Endothelial cell (in vitro differentiated cells): ENCODE measurements at regions not wholly inside any gene's neighbourhood (a gene's known extent, or its start where the extent isn't known, plus 50 kb on each side); places are given as distances from the start of the nearest gene placed in this dataset.

Experiments used
- DNase-seq: peaks from one replicate; pipeline ENCODE4 v3.0.0; 2021; ENCODE audit warnings: low spot score
- H3K27ac Mint-ChIP-seq: one replicate; pipeline ENCODE4 v1.8.0; 2021; ENCODE audit warnings: mixed read lengths, inconsistent platforms; ENCODE audit not compliant: unreplicated experiment
- H3K27me3 Mint-ChIP-seq: one replicate; pipeline ENCODE4 v1.8.0; 2021; ENCODE audit warnings: mild to moderate bottlenecking, moderate library complexity, mixed read lengths, inconsistent platforms; ENCODE audit not compliant: unreplicated experiment
- H3K36me3 Mint-ChIP-seq: one replicate; pipeline ENCODE4 v1.8.0; 2021; ENCODE audit warnings: mild to moderate bottlenecking, low read depth, mixed read lengths, inconsistent platforms; ENCODE audit not compliant: unreplicated experiment
- H3K4me1 Mint-ChIP-seq: one replicate; pipeline ENCODE4 v1.8.0; 2021; ENCODE audit warnings: mild to moderate bottlenecking, mixed read lengths, inconsistent platforms; ENCODE audit not compliant: unreplicated experiment
- H3K4me3 Mint-ChIP-seq: one replicate; pipeline ENCODE4 v1.8.0; 2021; ENCODE audit warnings: mild to moderate bottlenecking, mixed read lengths, inconsistent platforms; ENCODE audit not compliant: unreplicated experiment
- H3K9me3 Mint-ChIP-seq: one replicate; pipeline ENCODE4 v1.8.0; 2021; ENCODE audit warnings: mixed read lengths, inconsistent platforms; ENCODE audit not compliant: unreplicated experiment
- CTCF ChIP-seq: fragments of 200-600 bp; sonication (generic); IDR thresholded peaks from one replicate; pipeline ENCODE4 v1.5.0; 2021; ENCODE audit warnings: antibody characterized with exemption; ENCODE audit not compliant: unreplicated experiment

- Mint-ChIP-seq H3K36me3 (no peaks in the 10 kb centered on the region), H3K9me3 (no peaks in the 10 kb centered on the region), H3K4me3 (no peak overlapping the region), H3K27me3 (no peaks in the 10 kb centered on the region), H3K27ac (no peak overlapping the region), H3K4me1 (no peaks in the 10 kb centered on the region)
- TF ChIP-seq CTCF: no peak
- DNase-seq: no peak
Observed at GRCh38 chr7:109376576-109376975, 806.9 kb downstream of the DNAJB9 start.

GRCh38 chr7:109377076-109377884 lies 807.6 kb downstream of the DNAJB9 start:
- H3K36me3 Mint-ChIP-seq: no peaks in the 10 kb centered on the region
- no peaks in the 10 kb centered on the region for H3K27me3 Mint-ChIP-seq
- no peak overlapping the region for H3K4me3 Mint-ChIP-seq
- H3K27ac Mint-ChIP-seq: no peak overlapping the region
- no peak for DNase-seq
- no peaks in the 10 kb centered on the region for H3K4me1 Mint-ChIP-seq
- no peak for TF ChIP-seq CTCF
- no peaks in the 10 kb centered on the region for H3K9me3 Mint-ChIP-seq

DNA sequence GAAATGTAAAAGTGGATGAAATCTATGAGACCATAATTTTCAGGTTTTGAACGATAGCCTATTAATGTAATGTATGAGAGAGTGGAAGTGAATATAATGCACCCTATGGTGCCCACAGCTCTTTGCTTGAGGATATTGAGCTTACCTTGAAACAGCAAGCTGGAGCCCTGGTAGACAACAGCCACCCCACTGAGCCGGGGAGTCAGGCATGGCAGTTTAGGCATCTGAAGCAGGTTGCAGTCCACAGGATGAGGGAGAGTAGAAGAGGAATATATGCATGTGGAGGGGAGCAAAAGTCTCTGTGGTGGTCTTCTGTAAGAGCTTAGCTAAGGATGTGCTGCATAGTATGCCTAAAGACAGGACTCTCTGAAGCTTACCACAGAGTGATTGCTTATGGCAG lies 817.3 kb downstream of the DNAJB9 start:
- no peak overlapping the region for H3K4me3 Mint-ChIP-seq

GRCh38 chr7:109387530-109387929 lies 817.9 kb downstream of the DNAJB9 start:
- no peak for TF ChIP-seq CTCF
- H3K27me3 Mint-ChIP-seq: no peaks in the 10 kb centered on the region
- H3K4me1 Mint-ChIP-seq: no peaks in the 10 kb centered on the region
- H3K27ac Mint-ChIP-seq: no peak overlapping the region
- no peaks in the 10 kb centered on the region for H3K36me3 Mint-ChIP-seq
- DNase-seq: no peak
- H3K4me3 Mint-ChIP-seq: no peak overlapping the region
- no peaks in the 10 kb centered on the region for H3K9me3 Mint-ChIP-seq

More for the DNA sequence above, 817.3 kb downstream of the DNAJB9 start:
- no peaks in the 10 kb centered on the region for H3K9me3 Mint-ChIP-seq
- no peak for TF ChIP-seq CTCF
- DNase-seq: no peak
- H3K4me1 Mint-ChIP-seq: no peaks in the 10 kb centered on the region
- H3K36me3 Mint-ChIP-seq: no peaks in the 10 kb centered on the region
- H3K27ac Mint-ChIP-seq: no peak overlapping the region
- H3K27me3 Mint-ChIP-seq: no peaks in the 10 kb centered on the region

DNA sequence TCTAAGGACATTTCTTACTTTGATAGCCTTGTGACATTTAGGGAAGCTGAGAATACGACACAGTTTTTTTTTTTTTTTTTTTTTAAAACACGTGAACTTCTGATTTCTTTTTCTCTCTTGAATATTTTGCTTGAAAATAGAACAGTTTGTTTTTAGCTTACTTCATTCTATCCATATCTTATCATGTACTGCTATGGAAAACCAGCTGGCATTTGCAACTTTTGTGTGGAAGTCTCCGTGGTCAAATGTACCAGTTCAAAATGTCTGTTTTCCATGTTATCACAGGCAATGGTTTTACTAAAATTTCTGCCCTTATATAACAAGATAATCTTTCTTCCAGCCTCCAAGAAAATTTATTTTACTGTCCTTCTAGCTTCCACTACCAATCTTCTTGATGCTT lies 821.6 kb downstream of the DNAJB9 start:
- no peak for DNase-seq
- Mint-ChIP-seq H3K9me3 (no peaks in the 10 kb centered on the region), H3K27me3 (no peaks in the 10 kb centered on the region), H3K27ac (no peak overlapping the region), H3K4me3 (no peak overlapping the region), H3K4me1 (no peaks in the 10 kb centered on the region), H3K36me3 (no peaks in the 10 kb centered on the region)
- no peak for TF ChIP-seq CTCF
